GM10248 (cell line): ENCODE measurements at regions not wholly inside any gene's neighbourhood (a gene's known extent, or its start where the extent isn't known, plus 50 kb on each side); places are given as distances from the start of the nearest gene placed in this dataset.

Experiments
- CTCF ChIA-PET: fragments of 300-600 bp; sonication (Branson Sonifier 250); formaldehyde crosslinking; extraction: SDS; loops from one replicate; lab custom pipeline; 2021; ENCODE audit warnings: antibody characterized with exemption; lab: Yijun Ruan, JAX
- POLR2A ChIA-PET: fragments of 350-650 bp; sonication (Branson Sonifier 250); formaldehyde crosslinking; extraction: SDS; loops from one replicate; lab custom pipeline; 2020; ENCODE audit warnings: antibody characterized with exemption; lab: Yijun Ruan, JAX
- DNase-seq: peaks from one replicate; pipeline ENCODE4 v3.0.0; 2012; ENCODE audit errors: extremely low spot score
- CTCF ChIP-seq: IDR thresholded peaks from 2 replicates; pipeline ENCODE4 v1.5.1; 2012; ENCODE audit warnings: mild to moderate bottlenecking, low read depth; ENCODE audit errors: extremely low read depth, missing control alignments, control extremely low read depth

GRCh38 chr10:52666931-52667330 lies 105.7 kb downstream of the MBL2 start:
- POLR2A ChIA-PET = no interaction called here
- DNase-seq = no peak
- CTCF ChIA-PET = interaction anchor here (1.0 to 2.8 kb wide), 3 partner anchors 10 to 109 kb away, joined by 3 to 12 read pairs (median 10); no protein-coding TSS in a partner anchor
- no peak for TF ChIP-seq CTCF

GRCh38 chr10:52668024-52668423 lies 104.6 kb downstream of the MBL2 start:
- TF ChIP-seq CTCF = no peak
- ChIA-PET CTCF (interaction anchor here (1.0 to 2.8 kb wide), 3 partner anchors 9 to 24 kb away, joined by 3 to 12 read pairs (median 10); no protein-coding TSS in a partner anchor), POLR2A (no interaction called here)
- no peak for DNase-seq

- ChIA-PET POLR2A (no interaction called here), CTCF (no interaction called here)
- DNase-seq = no peak
- no peak for TF ChIP-seq CTCF
These were observed 99.7 kb downstream of the MBL2 start for GRCh38 chr10:52672880-52673279.

GRCh38 chr10:52673468-52673867 lies 99.1 kb downstream of the MBL2 start:
- no peak for DNase-seq
- CTCF ChIA-PET = no interaction called here
- no peak for TF ChIP-seq CTCF
- POLR2A ChIA-PET = no interaction called here

GRCh38 chr10:52674474-52674873 lies 98.1 kb downstream of the MBL2 start:
- TF ChIP-seq CTCF = no peak
- ChIA-PET POLR2A (no interaction called here), CTCF (no interaction called here)
- DNase-seq = no peak

- no peak for DNase-seq
- POLR2A ChIA-PET = no interaction called here
- CTCF ChIA-PET = interaction anchor here (0.8 to 2.8 kb wide), 7 partner anchors 9 to 103 kb away, joined by 3 to 12 read pairs (median 4); no protein-coding TSS in a partner anchor
- no peak for TF ChIP-seq CTCF
These were observed 95.5 kb downstream of the MBL2 start for GRCh38 chr10:52677086-52677485.
